ENCODE measurements at regions not wholly inside any gene's neighbourhood (a gene's known extent, or its start where the extent isn't known, plus 50 kb on each side); places are given as distances from the start of the nearest gene placed in this dataset.

DNA sequence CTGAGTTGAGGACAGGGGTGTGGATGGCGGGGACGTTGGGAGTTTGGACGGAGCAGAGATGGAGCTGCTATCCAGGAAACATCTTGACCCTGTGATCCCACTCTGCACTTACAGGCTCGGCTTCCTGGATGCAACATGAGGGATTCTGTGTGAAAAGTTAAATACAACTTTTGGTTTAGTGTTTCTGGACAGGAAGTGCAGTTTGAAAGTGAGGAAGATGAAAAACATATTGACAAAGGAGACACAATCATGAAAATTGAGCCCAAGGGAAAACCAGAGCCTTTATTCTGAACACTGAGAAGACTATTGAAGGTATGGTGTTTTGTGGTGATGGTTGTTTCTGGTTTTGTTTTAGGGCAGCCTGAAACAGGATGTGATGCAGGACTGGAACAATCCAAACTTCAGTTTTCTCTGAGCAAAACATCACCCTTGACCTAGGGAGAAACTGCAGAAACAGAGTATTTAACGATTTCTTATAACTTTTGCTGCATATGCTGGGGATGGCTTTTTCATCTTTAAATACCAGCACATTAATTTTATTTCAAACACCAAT is 76.5 kb upstream of the RFX8 start:
- Mint-ChIP-seq H3K36me3 (ENCODE audit: low read depth) (no peaks in the 10 kb centered on the region), H3K27me3 (no peaks in the 10 kb centered on the region), H3K4me3 (no peak overlapping the region), H3K27ac (no peak overlapping the region), H3K4me1 (ENCODE audit: low read depth) (peaks cover 18% of the 10 kb centered on the region), H3K9me3 (no peaks in the 10 kb centered on the region)
- no peak for DNase-seq

- Mint-ChIP-seq H3K9me3 (no peaks in the 10 kb centered on the region), H3K27me3 (no peaks in the 10 kb centered on the region), H3K4me1 (ENCODE audit: low read depth) (peaks cover 22% of the 10 kb centered on the region), H3K36me3 (ENCODE audit: low read depth) (no peaks in the 10 kb centered on the region), H3K4me3 (no peak overlapping the region), H3K27ac (no peak overlapping the region)
- no peak for DNase-seq
Measured at GRCh38 chr2:101550555-101550954, 75.6 kb upstream of the RFX8 start.

DNA sequence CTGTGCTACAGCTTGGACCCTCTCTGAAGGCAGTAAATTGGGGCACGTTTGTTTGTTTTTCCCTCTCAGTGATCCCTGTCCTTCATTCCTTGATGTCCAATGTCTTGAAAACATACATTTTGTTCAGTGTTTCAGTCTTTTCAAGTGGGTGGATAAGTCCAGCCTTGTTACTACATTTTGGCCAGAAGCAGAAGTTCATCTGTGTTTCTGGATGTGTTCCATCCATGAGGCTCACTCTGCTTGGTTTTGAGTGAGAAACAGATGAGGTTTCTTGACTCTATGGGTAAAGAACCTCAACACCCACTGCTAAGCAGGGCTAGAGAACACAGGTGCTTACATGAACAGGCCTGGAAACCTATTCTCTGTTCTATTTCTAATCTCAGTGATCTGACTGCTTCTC is 74.5 kb upstream of the RFX8 start:
- no peak overlapping the region for H3K4me3 Mint-ChIP-seq
- DNase-seq: no peak
- H3K27ac Mint-ChIP-seq: no peak overlapping the region
- peaks cover 22% of the 10 kb centered on the region for H3K4me1 Mint-ChIP-seq (ENCODE audit: low read depth)
- no peaks in the 10 kb centered on the region for H3K9me3 Mint-ChIP-seq
- no peaks in the 10 kb centered on the region for H3K27me3 Mint-ChIP-seq
- no peaks in the 10 kb centered on the region for H3K36me3 Mint-ChIP-seq (ENCODE audit: low read depth)

- no peak overlapping the region for H3K27ac Mint-ChIP-seq
- no peak for DNase-seq
- H3K9me3 Mint-ChIP-seq: peaks cover 4% of the 10 kb centered on the region
- peaks cover 14% of the 10 kb centered on the region for H3K4me1 Mint-ChIP-seq (ENCODE audit: low read depth)
- no peaks in the 10 kb centered on the region for H3K27me3 Mint-ChIP-seq
- H3K36me3 Mint-ChIP-seq (ENCODE audit: low read depth): no peaks in the 10 kb centered on the region
- no peak overlapping the region for H3K4me3 Mint-ChIP-seq
Measured at GRCh38 chr2:101546376-101547058, 71.6 kb upstream of the RFX8 start.

GRCh38 chr2:101545950-101546349 is 71.0 kb upstream of the RFX8 start:
- Mint-ChIP-seq H3K4me3 (no peak overlapping the region), H3K4me1 (ENCODE audit: low read depth) (peaks cover 8% of the 10 kb centered on the region), H3K36me3 (ENCODE audit: low read depth) (no peaks in the 10 kb centered on the region), H3K27ac (no peak overlapping the region), H3K9me3 (peaks cover 4% of the 10 kb centered on the region), H3K27me3 (no peaks in the 10 kb centered on the region)
- no peak for DNase-seq

GRCh38 chr2:101540518-101540917 is 65.6 kb upstream of the RFX8 start:
- Mint-ChIP-seq H3K4me3 (no peak overlapping the region), H3K9me3 (peaks cover 4% of the 10 kb centered on the region), H3K27ac (no peak overlapping the region), H3K4me1 (ENCODE audit: low read depth) (no peaks in the 10 kb centered on the region), H3K36me3 (ENCODE audit: low read depth) (no peaks in the 10 kb centered on the region), H3K27me3 (no peaks in the 10 kb centered on the region)
- DNase-seq: no peak

DNA sequence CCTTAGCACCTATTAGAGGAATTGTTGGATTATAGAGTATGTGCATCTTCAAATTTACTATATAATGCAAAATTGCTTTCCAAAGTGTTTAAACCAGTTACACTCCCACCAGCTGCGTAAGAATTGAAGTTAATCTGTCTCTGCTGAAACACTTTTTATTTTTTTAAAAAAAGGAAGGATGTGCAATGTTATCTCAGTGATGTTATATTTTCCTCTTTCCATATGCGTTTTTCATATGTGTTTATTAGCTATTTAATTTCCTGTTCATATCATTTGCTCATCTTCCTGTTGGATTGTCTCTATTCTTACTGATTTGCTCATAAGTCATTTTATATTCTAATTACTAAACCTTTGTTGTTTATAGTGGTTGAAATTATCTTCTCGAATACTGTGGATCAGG is 63.2 kb upstream of the RFX8 start:
- DNase-seq: no peak
- no peaks in the 10 kb centered on the region for H3K36me3 Mint-ChIP-seq (ENCODE audit: low read depth)
- no peaks in the 10 kb centered on the region for H3K4me1 Mint-ChIP-seq (ENCODE audit: low read depth)
- no peak overlapping the region for H3K4me3 Mint-ChIP-seq
- no peaks in the 10 kb centered on the region for H3K9me3 Mint-ChIP-seq
- no peak overlapping the region for H3K27ac Mint-ChIP-seq
- no peaks in the 10 kb centered on the region for H3K27me3 Mint-ChIP-seq

DNA sequence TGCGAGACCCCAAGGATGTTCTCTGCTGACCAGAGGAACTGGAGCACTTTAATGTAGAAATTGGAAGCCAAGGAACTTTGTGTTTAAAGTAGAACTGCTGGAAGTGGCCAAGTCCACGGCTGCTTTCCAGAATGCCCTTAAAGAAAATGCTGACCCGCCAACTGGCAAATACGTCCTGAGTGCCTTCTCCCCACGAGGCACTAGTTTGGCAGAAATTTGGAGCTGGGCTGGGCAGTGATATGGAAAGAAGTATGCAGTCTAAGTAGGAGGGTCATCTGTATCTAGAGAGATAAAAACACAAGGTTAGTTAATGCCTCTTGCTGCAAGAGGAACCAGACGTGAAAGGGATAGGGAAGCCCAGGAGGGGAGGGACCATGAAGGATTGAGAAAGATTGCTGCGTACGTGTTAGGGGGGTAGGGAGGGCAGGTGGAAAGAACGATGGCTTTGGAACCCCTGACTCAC is 59.3 kb upstream of the RFX8 start:
- Mint-ChIP-seq H3K36me3 (ENCODE audit: low read depth) (no peaks in the 10 kb centered on the region), H3K27ac (no peak overlapping the region), H3K4me3 (no peak overlapping the region), H3K27me3 (no peaks in the 10 kb centered on the region), H3K9me3 (no peaks in the 10 kb centered on the region), H3K4me1 (ENCODE audit: low read depth) (no peaks in the 10 kb centered on the region)
- no peak for DNase-seq

- Mint-ChIP-seq H3K4me1 (ENCODE audit: low read depth) (no peaks in the 10 kb centered on the region), H3K9me3 (no peaks in the 10 kb centered on the region), H3K27ac (no peak overlapping the region), H3K36me3 (ENCODE audit: low read depth) (no peaks in the 10 kb centered on the region), H3K4me3 (no peak overlapping the region), H3K27me3 (no peaks in the 10 kb centered on the region)
- no peak for DNase-seq
Measured at GRCh38 chr2:101533561-101534148, 58.7 kb upstream of the RFX8 start.

DNA sequence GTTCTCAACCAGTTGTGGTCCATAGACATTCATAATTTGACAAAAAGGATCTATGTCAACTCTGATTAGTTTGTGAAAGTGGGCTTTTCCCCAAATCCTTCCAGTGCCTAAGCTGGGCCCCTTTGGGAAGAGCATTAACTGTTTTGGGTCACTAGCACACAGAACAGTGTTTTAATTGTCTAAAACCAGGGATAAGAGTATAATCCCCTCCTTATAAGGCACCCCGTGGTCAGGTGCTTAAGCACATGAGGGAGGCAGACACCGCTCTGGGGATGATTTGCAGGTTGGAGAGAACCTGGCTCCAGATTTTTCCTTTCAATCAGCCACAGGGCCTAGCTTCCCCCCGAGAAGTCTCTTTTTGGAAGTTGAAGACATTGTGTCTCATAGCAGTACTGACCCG is 53.6 kb upstream of the RFX8 start:
- no peak overlapping the region for H3K27ac Mint-ChIP-seq
- H3K27me3 Mint-ChIP-seq: no peaks in the 10 kb centered on the region
- no peaks in the 10 kb centered on the region for H3K36me3 Mint-ChIP-seq (ENCODE audit: low read depth)
- no peaks in the 10 kb centered on the region for H3K9me3 Mint-ChIP-seq
- no peak overlapping the region for H3K4me3 Mint-ChIP-seq
- no peaks in the 10 kb centered on the region for H3K4me1 Mint-ChIP-seq (ENCODE audit: low read depth)
- no peak for DNase-seq

GRCh38 chr2:101524806-101525430 is 50.0 kb upstream of the RFX8 start:
- no peak overlapping the region for H3K27ac Mint-ChIP-seq
- no peaks in the 10 kb centered on the region for H3K9me3 Mint-ChIP-seq
- peaks cover 5% of the 10 kb centered on the region for H3K4me1 Mint-ChIP-seq (ENCODE audit: low read depth)
- H3K27me3 Mint-ChIP-seq: no peaks in the 10 kb centered on the region
- H3K36me3 Mint-ChIP-seq (ENCODE audit: low read depth): no peaks in the 10 kb centered on the region
- no peak for DNase-seq
- H3K4me3 Mint-ChIP-seq: no peak overlapping the region

All from activated T-cell treated with anti-CD3 and anti-CD28 coated beads, Interleukin-2, amount 50 U/mL, for 24 hours (primary cell).